ENCODE measurements at regions not wholly inside any gene's neighbourhood (a gene's known extent, or its start where the extent isn't known, plus 50 kb on each side); places are given as distances from the start of the nearest gene placed in this dataset.
"Not testable (repeated sequence)": the region's sequence is repeated elsewhere in the genome, so short reads cannot be mapped to it uniquely, and the experiment has no call there.

GRCh38 chr5:112511920-112512319 lies 92.8 kb upstream of the EPB41L4A start:
- H3K4me3 ChIP-seq (ENCODE audit: low read depth, low read length) = no peak overlapping the region
- H3K9me3 ChIP-seq (ENCODE audit: control insufficient read depth, insufficient read depth, low read depth, low read length) = peaks cover 15% of the 10 kb centered on the region
- H3K9ac ChIP-seq (ENCODE audit: low read length) = no peak overlapping the region
- no peaks in the 10 kb centered on the region for H3K36me3 ChIP-seq (ENCODE audit: control insufficient read depth, insufficient read depth, low read length)
- H3K4me1 ChIP-seq (ENCODE audit: control insufficient read depth, insufficient read depth, low read length) = no peaks in the 10 kb centered on the region
- no peaks in the 10 kb centered on the region for H3K27me3 ChIP-seq (ENCODE audit: control insufficient read depth, insufficient read depth, low read length)
- H3K27ac ChIP-seq (ENCODE audit: low read depth, low read length) = no peak overlapping the region

DNA sequence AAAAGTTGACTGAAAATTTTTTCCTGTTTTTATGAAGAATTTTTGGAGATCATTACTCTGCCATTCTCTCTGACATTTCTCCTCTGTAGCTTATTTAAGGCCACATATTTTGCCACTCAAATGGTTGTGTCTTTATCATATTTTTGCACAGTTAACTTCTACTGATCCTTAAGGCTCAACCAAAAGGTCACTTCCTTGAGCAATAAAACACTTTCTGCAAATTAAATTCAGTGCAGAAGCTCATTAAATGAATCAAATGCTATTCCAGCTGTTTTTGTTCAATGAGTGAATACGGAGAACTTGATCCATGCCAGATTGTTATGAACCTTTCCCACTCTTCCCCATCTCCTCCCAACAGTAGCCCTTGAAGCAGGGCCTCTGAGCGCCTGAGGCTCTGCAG lies 93.8 kb upstream of the EPB41L4A start:
- no peaks in the 10 kb centered on the region for H3K4me1 ChIP-seq (ENCODE audit: control insufficient read depth, insufficient read depth, low read length)
- H3K36me3 ChIP-seq (ENCODE audit: control insufficient read depth, insufficient read depth, low read length) = no peaks in the 10 kb centered on the region
- H3K9ac ChIP-seq (ENCODE audit: low read length) = no peak overlapping the region
- no peak overlapping the region for H3K4me3 ChIP-seq (ENCODE audit: low read depth, low read length)
- H3K9me3 ChIP-seq (ENCODE audit: control insufficient read depth, insufficient read depth, low read depth, low read length) = peaks cover 15% of the 10 kb centered on the region
- H3K27me3 ChIP-seq (ENCODE audit: control insufficient read depth, insufficient read depth, low read length) = no peaks in the 10 kb centered on the region
- H3K27ac ChIP-seq (ENCODE audit: low read depth, low read length) = no peak overlapping the region

GRCh38 chr5:112514111-112514510 lies 95.0 kb upstream of the EPB41L4A start:
- Histone ChIP-seq H3K9ac (ENCODE audit: low read length) (no peak overlapping the region), H3K4me1 (ENCODE audit: control insufficient read depth, insufficient read depth, low read length) (no peaks in the 10 kb centered on the region), H3K4me3 (ENCODE audit: low read depth, low read length) (no peak overlapping the region), H3K27me3 (ENCODE audit: control insufficient read depth, insufficient read depth, low read length) (no peaks in the 10 kb centered on the region), H3K9me3 (ENCODE audit: control insufficient read depth, insufficient read depth, low read depth, low read length) (peaks cover 15% of the 10 kb centered on the region), H3K27ac (ENCODE audit: low read depth, low read length) (no peak overlapping the region), H3K36me3 (ENCODE audit: control insufficient read depth, insufficient read depth, low read length) (no peaks in the 10 kb centered on the region)

DNA sequence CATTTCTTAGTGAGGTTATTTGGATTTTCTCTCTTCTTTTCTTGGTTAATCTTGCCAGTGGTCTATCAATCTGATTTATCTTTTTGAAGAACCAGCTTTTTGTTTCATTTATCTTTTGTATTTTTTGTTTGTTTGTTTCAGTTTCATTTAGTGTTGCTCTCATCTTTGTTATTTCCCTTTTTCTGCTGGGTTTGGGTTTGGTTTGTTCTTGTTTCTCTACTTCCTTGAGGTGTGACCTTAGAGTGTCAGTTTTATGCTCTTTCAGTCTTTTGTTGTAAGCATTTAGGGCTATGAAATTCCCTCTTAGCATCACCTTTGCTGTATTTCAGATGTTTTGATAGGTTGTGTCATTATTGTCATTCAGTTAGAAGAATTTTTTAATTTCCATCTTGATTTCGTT lies 101.4 kb upstream of the EPB41L4A start:
- H3K27me3 ChIP-seq (ENCODE audit: control insufficient read depth, insufficient read depth, low read length); H3K9me3 ChIP-seq (ENCODE audit: control insufficient read depth, insufficient read depth, low read depth, low read length); H3K9ac ChIP-seq (ENCODE audit: low read length); H3K4me1 ChIP-seq (ENCODE audit: control insufficient read depth, insufficient read depth, low read length); H3K27ac ChIP-seq (ENCODE audit: low read depth, low read length); H3K4me3 ChIP-seq (ENCODE audit: low read depth, low read length); H3K36me3 ChIP-seq (ENCODE audit: control insufficient read depth, insufficient read depth, low read length): not testable (repeated sequence)

GRCh38 chr5:112522891-112523673 lies 104.0 kb upstream of the EPB41L4A start:
- not testable (repeated sequence) for H3K27ac ChIP-seq (ENCODE audit: low read depth, low read length); H3K9me3 ChIP-seq (ENCODE audit: control insufficient read depth, insufficient read depth, low read depth, low read length); H3K9ac ChIP-seq (ENCODE audit: low read length); H3K4me1 ChIP-seq (ENCODE audit: control insufficient read depth, insufficient read depth, low read length); H3K27me3 ChIP-seq (ENCODE audit: control insufficient read depth, insufficient read depth, low read length); H3K4me3 ChIP-seq (ENCODE audit: low read depth, low read length); H3K36me3 ChIP-seq (ENCODE audit: control insufficient read depth, insufficient read depth, low read length)

- not testable (repeated sequence) for H3K36me3 ChIP-seq (ENCODE audit: control insufficient read depth, insufficient read depth, low read length); H3K27me3 ChIP-seq (ENCODE audit: control insufficient read depth, insufficient read depth, low read length); H3K4me3 ChIP-seq (ENCODE audit: low read depth, low read length); H3K4me1 ChIP-seq (ENCODE audit: control insufficient read depth, insufficient read depth, low read length); H3K9me3 ChIP-seq (ENCODE audit: control insufficient read depth, insufficient read depth, low read depth, low read length); H3K27ac ChIP-seq (ENCODE audit: low read depth, low read length); H3K9ac ChIP-seq (ENCODE audit: low read length)
Measured at GRCh38 chr5:112523674-112524263, 104.7 kb upstream of the EPB41L4A start.

GRCh38 chr5:112525217-112525616 lies 106.1 kb upstream of the EPB41L4A start:
- Histone ChIP-seq H3K36me3 (ENCODE audit: control insufficient read depth, insufficient read depth, low read length) (no peaks in the 10 kb centered on the region), H3K27ac (ENCODE audit: low read depth, low read length) (no peak overlapping the region), H3K4me3 (ENCODE audit: low read depth, low read length) (no peak overlapping the region), H3K9me3 (ENCODE audit: control insufficient read depth, insufficient read depth, low read depth, low read length) (peaks cover 5% of the 10 kb centered on the region; the same call in 1 of the 2 replicates), H3K27me3 (ENCODE audit: control insufficient read depth, insufficient read depth, low read length) (no peaks in the 10 kb centered on the region), H3K9ac (ENCODE audit: low read length) (no peak overlapping the region), H3K4me1 (ENCODE audit: control insufficient read depth, insufficient read depth, low read length) (peaks cover 3% of the 10 kb centered on the region; the same call in 1 of the 2 replicates)

GRCh38 chr5:112528928-112529327 lies 109.9 kb upstream of the EPB41L4A start:
- no peak overlapping the region for H3K27ac ChIP-seq (ENCODE audit: low read depth, low read length)
- no peaks in the 10 kb centered on the region for H3K36me3 ChIP-seq (ENCODE audit: control insufficient read depth, insufficient read depth, low read length)
- H3K4me3 ChIP-seq (ENCODE audit: low read depth, low read length) = no peak overlapping the region
- peaks cover 20% of the 10 kb centered on the region for H3K4me1 ChIP-seq (ENCODE audit: control insufficient read depth, insufficient read depth, low read length)
- H3K27me3 ChIP-seq (ENCODE audit: control insufficient read depth, insufficient read depth, low read length) = no peaks in the 10 kb centered on the region
- H3K9ac ChIP-seq (ENCODE audit: low read length) = no peak overlapping the region
- H3K9me3 ChIP-seq (ENCODE audit: control insufficient read depth, insufficient read depth, low read depth, low read length) = 0 out of 2 replicates have a peak, but pooled peaks cover 3% of the 10 kb centered on the region

DNA sequence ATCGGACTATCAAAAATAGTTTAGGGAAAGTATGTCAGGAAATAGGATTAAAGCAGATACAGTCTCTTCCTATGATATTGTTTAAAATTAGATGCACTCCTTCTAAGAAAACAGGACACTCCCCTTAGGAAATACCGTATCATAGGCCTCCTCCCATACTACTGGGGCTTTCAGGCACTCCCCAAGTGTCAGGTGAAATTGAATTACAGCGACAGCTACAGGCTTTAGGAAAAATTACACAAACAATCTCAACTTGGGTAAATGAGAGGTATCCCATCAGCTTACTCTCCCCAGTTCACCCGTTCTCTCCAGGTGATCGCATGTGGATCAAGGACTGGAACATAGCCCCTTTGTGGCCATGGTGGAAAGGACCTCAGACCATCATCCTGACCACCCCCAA lies 110.4 kb upstream of the EPB41L4A start:
- Histone ChIP-seq H3K27ac (ENCODE audit: low read depth, low read length) (no peak overlapping the region), H3K9me3 (ENCODE audit: control insufficient read depth, insufficient read depth, low read depth, low read length) (no peaks in the 10 kb centered on the region), H3K36me3 (ENCODE audit: control insufficient read depth, insufficient read depth, low read length) (no peaks in the 10 kb centered on the region), H3K4me3 (ENCODE audit: low read depth, low read length) (no peak overlapping the region), H3K27me3 (ENCODE audit: control insufficient read depth, insufficient read depth, low read length) (no peaks in the 10 kb centered on the region), H3K9ac (ENCODE audit: low read length) (no peak overlapping the region), H3K4me1 (ENCODE audit: control insufficient read depth, insufficient read depth, low read length) (peaks cover 26% of the 10 kb centered on the region)

- Histone ChIP-seq H3K9ac (ENCODE audit: low read length) (peak overlapping the region; percentile 53), H3K4me1 (ENCODE audit: control insufficient read depth, insufficient read depth, low read length) (peaks cover 28% of the 10 kb centered on the region), H3K4me3 (ENCODE audit: low read depth, low read length) (no peak overlapping the region)
Measured at GRCh38 chr5:112532654-112533360, 113.7 kb upstream of the EPB41L4A start.

GRCh38 chr5:112533362-112533761 lies 114.3 kb upstream of the EPB41L4A start:
- Histone ChIP-seq H3K4me3 (ENCODE audit: low read depth, low read length) (no peak overlapping the region), H3K9ac (ENCODE audit: low read length) (peak overlapping the region; percentile 6), H3K27me3 (ENCODE audit: control insufficient read depth, insufficient read depth, low read length) (no peaks in the 10 kb centered on the region), H3K4me1 (ENCODE audit: control insufficient read depth, insufficient read depth, low read length) (peaks cover 28% of the 10 kb centered on the region), H3K36me3 (ENCODE audit: control insufficient read depth, insufficient read depth, low read length) (no peaks in the 10 kb centered on the region), H3K27ac (ENCODE audit: low read depth, low read length) (peak overlapping the region; percentile 37; the same call in 1 of the 2 replicates), H3K9me3 (ENCODE audit: control insufficient read depth, insufficient read depth, low read depth, low read length) (no peaks in the 10 kb centered on the region)

More at GRCh38 chr5:112532654-112533360, 113.7 kb upstream of the EPB41L4A start:
- H3K36me3 ChIP-seq (ENCODE audit: control insufficient read depth, insufficient read depth, low read length) = no peaks in the 10 kb centered on the region
- H3K27ac ChIP-seq (ENCODE audit: low read depth, low read length) = peak overlapping the region; percentile 84; the same call in 1 of the 2 replicates
- H3K9me3 ChIP-seq (ENCODE audit: control insufficient read depth, insufficient read depth, low read depth, low read length) = no peaks in the 10 kb centered on the region
- no peaks in the 10 kb centered on the region for H3K27me3 ChIP-seq (ENCODE audit: control insufficient read depth, insufficient read depth, low read length)
